GM21723 (cell line): ENCODE measurements at regions not wholly inside any gene's neighbourhood (a gene's known extent, or its start where the extent isn't known, plus 50 kb on each side); places are given as distances from the start of the nearest gene placed in this dataset.
"Not testable (repeated sequence)": the region's sequence is repeated elsewhere in the genome, so short reads cannot be mapped to it uniquely, and the experiment has no call there.

Experiments
- ATAC-seq: cut with Tn5 transposase; IDR thresholded peaks from one replicate; pipeline ENCODE4 v1.9.1; 2021; ENCODE audit warnings: mild to moderate bottlenecking, moderate library complexity; ENCODE audit not compliant: unreplicated experiment

DNA sequence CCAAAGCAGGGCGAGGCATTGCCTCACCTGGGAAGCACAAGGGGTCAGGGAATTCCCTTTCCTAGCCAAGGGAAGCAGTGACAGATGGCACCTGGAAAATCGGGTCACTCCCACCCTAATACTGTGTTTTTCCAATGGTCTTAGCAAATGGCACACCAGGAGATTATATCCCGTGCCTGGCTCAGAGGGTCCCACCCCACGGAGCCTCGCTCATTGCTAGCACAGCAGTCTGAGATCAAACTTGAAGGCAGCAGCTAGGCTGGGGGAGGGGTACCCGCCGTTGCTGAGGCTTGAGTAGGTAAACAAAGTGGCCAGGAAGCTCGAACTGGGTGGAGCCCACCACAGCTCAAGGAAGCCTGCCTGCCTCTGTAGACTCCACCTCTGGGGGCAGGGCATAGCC, 664.6 kb downstream of the NUP35 start:
- ATAC-seq: not testable (repeated sequence)

DNA sequence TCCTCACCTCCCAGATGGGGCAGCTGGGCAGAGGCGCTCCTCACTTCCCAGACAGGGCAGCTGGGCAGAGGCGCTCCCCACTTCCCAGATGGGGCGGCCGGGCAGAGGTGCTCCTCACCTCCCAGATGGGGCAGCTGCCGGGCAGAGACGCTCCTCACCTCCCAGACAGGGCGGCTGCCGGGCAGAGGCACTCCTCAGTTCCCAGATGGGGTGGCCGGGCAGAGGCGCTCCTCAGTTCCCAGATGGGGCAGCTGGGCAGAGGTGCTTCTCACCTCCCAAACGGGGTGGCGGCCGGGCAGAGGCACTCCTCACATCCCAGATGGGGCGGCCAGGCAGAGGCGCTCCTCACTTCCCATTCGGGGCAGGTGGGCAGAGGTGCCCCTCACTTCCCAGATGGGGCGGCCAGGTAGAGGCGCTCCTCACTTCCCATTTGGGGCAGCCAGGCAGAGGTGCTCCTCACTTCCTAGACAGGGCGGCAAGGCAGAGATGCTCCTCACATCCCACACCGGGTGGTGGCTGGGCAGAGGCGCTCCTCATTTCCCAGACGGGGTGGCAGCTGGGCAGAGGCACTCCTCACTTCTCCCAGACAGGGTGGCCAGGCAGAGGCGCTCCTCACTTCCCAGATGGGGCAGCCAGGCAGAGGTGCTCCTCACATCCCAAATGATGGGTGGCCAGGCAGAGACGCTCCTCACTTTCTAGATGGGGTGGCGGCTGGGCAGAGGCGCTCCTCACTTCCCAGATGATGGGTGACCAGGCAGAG, 668.1 kb downstream of the NUP35 start:
- not testable (repeated sequence) for ATAC-seq

DNA sequence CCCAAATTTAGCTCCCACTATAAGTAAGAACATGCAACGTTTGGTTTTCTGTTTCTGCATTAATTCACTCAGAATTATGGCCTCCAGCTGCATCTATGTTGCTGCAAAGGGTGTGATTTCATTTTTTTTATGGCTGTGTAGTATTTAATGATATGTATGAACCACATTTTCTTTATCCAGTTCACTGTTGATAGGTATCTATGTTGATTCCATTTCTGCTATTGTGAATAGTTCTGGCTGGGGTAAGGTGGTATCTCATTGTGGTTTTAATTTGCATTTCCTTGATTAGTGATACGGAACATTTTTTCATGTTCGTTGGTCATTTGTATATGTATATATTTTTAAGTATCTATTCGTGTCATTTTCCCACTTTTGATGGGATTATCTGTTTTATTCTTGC, 674.3 kb downstream of the NUP35 start:
- ATAC-seq: no peak

DNA sequence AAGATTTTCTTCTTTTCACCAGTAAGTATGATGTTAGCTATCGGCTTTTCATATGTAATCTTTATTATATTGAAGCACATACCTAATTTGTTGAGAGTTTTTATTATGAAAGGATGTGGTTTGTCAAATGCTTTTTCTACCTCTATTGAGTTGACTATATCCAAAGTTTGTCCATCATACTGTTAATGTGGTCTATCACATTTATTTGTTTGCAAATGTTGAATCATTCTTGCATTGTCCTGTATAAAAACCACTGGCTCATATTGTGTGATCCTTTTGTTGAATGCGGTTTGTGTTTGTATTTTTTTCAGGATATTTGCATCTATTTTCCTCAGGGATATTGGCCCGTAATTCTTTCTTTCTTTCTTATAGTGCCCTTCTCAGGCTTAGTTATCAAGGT, 675.5 kb downstream of the NUP35 start:
- ATAC-seq: no peak

DNA sequence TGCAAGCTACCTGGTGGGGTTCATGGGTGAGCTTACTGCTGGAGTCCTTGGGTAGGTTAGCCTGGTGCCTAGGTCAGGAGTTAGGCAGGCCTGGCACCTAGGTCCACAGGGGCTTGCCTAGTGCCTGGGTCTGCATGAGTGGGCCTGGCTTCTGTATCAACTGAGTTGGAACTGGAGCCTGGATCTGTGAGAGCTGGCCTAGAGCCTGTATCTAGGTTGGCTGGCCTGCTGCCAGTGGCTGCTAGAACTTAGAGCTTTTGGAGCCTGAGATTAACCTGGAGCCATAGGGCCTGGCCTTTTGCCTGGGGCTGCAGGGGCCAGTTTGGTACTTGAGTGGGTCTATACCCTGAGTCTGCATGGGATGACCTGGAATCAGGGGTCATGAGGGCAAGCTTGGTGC, 679.4 kb downstream of the NUP35 start:
- ATAC-seq: no peak

DNA sequence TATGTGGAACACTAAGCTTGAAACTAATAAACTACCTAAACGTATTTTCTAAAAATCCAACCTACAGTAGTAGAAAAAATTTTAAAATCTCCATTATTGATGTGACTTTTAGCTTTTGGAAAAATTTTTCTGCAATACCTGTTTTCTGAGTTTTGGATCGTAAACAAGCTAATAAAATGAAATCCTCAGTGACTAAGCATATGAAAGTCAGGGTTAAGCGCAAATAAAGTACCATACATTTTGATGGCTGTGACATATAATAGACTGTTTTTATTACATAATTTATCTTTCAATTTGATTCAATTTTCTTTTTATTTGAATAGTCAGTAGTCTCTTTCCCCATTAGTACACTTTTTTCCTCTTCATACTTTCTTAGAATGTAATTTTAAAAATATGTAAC, 683.6 kb downstream of the NUP35 start:
- no peak for ATAC-seq

DNA sequence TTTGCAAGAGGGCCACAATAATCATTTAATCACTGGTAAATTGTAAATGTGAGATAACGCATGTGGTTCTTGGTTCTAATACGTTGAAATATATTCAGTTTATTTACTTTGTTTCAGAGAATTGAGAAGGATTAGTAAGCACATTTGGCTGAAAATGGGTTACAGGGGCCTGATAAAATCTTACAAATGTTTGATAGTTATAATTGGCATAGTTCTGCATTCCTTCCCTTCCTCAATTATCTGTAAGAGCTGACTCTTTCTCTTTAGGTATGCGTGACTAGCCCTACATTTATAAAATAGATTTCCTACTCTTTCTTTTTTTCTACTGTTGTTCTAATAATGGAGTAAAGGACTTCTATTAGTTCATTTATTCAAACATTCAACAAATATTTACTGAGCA, 685.2 kb downstream of the NUP35 start:
- no peak for ATAC-seq

DNA sequence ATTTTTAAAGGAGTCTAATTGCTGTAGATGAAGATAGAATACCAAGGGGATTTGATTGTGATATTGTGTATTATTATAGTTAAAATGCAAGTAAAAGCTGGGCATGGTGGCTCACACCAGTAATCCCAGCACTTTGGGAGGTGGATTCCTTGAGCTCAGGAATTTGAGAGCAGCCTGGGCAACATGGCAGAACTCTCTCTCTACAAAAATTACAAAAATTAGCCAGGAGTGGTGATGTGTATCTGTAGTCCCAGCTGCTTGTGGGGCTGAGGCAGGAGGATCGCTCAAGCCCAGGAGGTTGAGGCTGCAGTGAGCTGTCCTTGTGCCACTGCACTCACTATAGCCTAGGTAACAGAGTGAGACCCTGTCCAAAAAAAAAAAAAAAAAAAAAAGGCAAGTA, 687.0 kb downstream of the NUP35 start:
- ATAC-seq: no peak

DNA sequence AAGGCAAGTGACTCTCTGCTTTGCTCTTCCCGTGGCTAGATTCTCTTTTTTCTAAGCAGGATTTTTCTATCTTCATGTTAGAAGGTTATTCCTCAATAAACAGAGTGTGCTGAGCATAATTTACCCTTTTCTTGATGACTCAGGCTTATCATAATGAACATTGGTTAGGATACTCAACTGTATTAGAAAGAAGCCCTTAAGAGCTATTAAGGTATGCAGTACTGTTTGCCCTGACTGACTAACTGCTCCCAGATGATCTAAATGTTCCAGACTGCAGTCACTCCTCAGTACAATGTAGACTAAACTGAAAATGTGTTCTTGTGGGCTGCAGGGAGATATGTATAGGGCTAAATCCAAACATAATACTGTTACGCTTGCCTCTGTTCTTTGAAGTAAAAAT, 687.8 kb downstream of the NUP35 start:
- no peak for ATAC-seq

DNA sequence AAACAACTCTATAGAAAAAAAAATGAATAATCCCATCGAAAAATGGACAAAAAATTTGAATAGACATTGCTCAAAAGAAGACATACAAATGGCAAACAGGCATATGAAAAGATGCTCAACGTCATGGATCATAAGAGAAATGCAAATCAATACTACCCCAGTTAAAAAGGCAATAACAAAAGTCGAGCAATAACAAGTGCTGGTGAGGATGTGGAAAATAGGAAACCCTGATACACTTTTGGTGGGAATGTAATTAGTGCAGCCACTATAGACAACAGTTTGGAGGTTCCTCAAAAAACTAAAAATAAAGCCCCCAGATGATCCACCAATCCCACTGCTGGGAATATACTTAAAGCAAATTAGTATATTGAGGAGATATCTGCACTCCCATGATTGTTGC, 701.5 kb downstream of the NUP35 start:
- ATAC-seq: no peak

DNA sequence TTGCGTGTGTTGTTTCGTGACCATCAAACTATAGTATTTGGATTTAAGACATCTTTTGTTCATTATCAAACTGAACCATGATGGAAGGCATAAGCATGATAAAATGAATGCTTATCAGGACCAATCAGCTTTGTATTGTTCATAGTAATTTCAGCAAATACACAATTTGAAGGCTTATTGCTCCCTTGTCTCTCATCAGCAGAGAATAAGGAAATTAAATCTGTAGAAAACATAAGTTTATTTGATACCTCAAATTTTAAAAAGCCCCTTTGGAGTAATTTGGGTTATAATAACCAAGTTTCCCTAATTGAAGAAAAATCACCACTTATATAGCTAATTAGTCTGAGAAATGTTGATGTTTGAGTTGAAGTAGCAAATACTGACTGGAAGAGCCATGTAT, 705.7 kb downstream of the NUP35 start:
- ATAC-seq: no peak

DNA sequence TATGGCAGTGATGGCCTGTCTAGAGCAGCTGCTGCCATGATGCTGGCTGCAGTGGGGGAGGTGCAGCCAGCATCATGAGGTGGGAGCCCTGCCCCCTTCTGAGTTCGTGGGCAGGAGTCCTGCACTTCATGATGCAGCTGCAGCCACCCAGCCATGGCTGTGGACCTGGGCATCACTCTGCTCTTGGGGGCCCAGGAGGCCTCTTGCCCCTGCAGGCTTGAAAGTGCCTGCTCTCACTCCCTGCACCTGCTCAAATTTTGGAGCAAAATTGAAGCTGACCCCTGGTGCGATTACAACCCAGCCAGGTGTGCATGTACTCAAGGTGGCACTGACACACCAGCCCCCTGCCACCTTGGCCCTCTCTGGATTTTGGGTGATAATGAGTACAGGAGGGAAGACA, 712.9 kb downstream of the NUP35 start:
- no peak for ATAC-seq

DNA sequence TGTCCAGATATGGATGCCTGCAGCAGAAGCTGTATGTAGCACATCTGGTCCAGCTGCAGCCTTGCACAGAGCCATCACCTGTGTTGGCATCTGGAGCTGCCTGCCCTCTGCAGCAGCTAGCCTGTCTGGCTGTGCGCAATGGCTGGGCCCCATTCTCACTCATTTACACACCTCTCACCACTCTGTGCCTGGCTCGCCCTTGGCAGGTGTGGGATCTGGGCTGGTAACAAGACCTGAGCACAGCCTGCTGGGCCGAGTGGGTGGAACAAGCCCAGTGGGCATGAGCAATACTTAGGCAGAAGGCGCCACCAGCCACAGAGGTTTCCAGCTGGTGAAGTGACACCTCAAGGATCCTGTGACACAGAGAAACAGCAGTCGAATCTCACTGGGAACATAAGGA, 714.1 kb downstream of the NUP35 start:
- ATAC-seq: no peak

DNA sequence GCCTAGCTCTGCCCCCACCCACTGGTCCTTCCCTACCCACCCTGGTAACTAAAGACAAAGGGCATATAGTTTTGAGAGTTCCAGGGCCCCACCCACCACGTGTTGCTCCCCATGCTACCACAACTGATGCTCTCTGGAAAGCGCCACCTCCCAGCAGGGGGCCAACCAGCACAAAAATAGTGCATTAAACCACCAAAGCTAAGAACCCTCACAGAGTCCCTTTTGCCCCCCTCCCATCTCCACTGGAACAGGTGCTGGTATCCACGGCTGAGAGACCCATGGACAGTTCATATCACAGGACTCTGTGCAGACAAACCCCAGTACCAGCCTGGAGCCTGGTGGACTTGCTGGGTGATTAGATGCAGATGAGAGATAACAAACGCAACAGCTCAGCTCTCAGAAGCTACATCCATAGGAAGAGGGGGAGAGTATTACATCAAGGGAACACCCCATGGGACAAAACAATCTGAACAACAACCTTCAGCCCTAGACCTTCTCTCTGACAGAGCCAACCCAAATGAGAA, 715.9 kb downstream of the NUP35 start:
- no peak for ATAC-seq

DNA sequence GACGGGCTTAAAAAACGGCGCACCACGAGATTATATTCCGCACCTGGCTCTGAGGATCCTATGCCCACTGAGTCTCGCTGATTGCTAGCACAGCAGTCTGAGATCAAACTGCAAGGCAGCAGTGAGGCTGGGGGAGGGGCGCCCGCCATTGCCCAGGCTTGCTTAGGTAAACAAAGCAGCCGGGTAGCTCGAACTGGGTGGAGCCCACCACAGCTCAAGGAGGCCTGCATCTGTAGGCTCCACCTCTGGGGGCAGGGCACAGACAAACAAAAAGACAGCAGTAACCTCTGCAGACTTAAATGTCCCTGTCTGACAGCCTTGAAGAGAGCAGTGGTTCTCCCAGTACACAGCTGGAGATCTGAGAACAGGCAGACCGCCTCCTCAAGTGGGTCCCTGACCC, 725.6 kb downstream of the NUP35 start:
- not testable (repeated sequence) for ATAC-seq

DNA sequence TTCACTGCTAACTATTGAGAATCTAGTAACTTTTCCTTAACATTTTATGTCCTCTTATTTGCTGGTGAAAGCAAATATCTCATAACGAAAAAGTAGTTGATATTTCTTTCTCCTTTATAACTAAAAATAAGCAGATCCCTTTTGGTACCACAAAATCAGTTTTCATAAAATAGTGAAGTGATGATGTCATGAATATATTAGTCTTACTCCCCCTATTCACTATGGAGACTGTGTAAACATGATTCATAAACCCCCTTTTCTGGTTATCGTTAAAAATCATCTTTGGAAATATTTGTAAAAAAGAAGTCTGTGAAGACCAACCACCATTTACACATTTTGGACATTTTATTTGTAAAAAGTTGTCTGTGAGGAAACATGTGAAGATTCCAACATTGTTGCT, 734.9 kb downstream of the NUP35 start:
- no peak for ATAC-seq

DNA sequence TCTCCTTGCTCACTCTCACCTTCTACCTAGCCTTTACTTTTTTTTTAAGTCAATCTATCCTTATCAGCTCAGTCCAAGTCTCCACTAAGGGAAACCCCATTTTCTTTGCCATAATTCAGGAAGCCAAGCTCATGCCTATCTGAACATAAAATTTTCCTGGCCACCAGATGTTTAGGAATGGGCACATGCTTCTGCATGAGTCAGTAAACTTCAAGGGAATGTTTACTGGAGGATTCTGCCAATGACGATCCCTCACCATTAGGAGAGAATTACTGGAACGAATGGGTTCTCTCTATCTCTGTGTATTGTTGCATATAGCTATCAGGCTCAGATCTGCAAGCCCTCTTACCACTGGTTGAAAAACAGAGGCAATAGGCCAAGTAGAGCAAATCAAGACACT, 731.7 kb upstream of the ZNF804A start:
- ATAC-seq: no peak

DNA sequence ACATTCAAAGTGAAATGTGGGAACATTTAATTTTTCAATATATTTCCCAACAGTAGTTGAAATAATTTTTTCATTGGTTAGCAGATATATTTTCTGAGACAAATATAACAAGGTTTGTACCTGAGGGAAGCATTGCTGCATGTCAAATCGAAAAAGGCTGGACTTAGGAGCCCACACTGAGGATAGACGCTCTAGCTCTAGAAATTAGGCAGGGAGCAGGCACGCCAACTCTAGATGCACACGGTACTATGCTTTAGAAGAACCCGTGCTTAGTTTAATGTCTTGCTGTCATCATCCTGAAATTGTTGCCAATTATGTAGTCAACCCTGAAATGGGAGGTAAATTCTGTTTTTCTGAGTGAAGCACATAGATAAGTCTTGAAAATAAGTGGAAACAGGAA, 731.1 kb upstream of the ZNF804A start:
- no peak for ATAC-seq

DNA sequence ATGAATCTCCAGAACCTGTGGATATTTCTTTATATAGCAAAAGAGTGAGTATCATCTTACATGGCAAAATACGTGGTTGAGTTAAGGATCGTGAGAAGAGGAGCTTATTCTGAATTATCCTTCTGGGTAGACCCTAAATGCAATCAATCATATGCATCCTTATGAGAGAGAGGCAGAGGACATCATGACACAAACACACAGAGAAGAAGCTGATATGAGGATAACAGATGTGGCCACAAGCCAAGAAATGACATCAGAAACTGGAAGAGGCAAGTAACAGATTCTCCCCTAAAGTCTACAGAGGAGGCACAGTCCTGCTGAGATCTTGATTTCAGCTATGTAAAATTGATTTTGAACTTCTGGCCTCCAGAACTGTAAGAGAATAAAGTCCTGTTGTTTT, 730.2 kb upstream of the ZNF804A start:
- ATAC-seq: no peak

DNA sequence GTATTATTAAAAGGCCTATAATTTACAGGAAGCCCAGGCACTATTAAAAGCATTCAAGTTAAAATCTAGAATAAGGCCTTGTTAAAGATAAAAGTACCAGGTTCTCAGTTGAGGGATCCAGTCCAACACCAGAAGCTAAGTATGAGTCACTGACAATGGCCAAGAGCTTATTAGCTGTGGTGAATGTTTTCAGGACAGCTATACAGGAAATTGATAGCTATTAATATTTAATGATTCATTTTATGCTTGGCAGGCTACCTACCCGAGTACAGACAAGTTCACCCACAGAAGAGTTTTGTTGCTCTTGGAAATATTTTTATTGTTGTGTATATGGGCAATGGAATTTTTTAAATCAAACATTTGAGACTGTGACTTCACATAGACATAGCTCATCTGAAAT, 729.6 kb upstream of the ZNF804A start:
- no peak for ATAC-seq

DNA sequence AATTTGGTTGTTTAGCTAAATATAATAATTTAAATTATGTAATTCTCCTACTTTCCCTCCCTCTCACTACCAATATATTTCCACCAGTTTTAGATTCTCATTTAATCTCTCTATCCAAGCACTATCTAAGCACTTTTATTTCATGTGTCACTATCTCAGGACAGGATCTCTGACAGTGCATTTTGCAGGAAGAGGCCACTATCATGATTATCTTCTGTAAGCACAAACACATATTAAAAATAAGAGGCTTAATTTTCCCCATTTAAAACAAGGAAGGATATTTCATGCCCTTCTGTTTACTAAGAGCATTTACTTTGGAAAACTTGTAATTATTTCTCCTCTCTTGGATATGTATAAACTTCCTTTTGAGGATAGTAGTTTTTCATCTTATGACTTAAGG, 726.2 kb upstream of the ZNF804A start:
- no peak for ATAC-seq

DNA sequence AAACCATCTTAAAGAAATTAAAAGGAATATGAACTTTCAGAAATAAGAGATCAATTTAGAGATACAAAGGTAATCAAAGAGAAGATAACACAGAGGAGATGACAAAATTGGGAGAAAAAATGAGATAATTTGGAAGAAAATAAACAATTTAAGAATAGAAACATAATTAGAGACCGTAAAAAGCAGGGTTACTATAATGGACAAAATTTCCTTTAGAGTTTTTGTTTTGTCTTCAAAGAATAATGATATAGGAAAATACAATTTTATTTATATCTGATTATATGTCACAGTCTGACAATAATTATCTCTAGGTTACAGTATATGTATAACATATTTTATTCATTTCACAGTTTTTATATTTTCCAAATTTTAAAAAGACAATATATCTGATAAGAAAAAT, 716.4 kb upstream of the ZNF804A start:
- ATAC-seq: no peak

DNA sequence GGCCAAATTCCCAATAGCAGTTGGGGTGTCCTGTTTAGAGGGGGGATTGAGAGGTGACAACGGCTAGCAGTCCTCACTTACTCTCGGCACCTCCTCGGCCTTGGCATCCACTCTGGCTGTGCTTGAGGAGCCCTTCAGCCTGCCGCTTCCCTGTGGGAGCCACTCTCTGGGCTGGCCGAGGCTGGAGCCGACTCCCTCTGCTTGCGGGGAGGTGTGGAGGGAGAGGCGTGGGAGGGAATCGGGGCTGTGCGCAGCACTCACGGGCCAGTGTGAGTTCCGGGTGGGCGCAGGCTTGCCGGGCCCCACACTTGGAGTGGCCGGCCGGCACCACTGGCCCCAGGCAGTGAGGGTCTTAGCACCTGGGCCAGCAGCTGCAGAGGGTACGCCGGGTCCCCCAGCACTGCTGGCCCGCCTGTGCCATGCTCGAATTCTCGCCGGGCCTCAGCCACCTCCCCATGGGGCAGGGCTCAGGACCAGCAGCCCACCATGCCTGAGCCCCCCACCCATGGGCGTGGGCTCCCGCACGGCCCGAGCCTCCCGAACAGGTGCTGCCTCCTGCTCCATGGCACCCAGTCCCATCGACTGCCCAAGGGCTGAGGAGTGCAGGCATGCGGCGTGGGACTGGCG, 705.9 kb upstream of the ZNF804A start:
- ATAC-seq: no peak
